ENCODE measurements at regions not wholly inside any gene's neighbourhood (a gene's known extent, or its start where the extent isn't known, plus 50 kb on each side); places are given as distances from the start of the nearest gene placed in this dataset.

GRCh38 chr10:78873413-78873812 lies 195.4 kb upstream of the ZMIZ1 start:
- no peak for DNase-seq

- DNase-seq = no peak
Observed at GRCh38 chr10:78875331-78875877, 193.4 kb upstream of the ZMIZ1 start.

- no peak for DNase-seq
Observed at GRCh38 chr10:78875932-78876331, 192.8 kb upstream of the ZMIZ1 start.

- DNase-seq = no peak
Observed at GRCh38 chr10:78876449-78876848, 192.3 kb upstream of the ZMIZ1 start.

GRCh38 chr10:78879621-78880020 lies 189.1 kb upstream of the ZMIZ1 start:
- DNase-seq = no peak

GRCh38 chr10:78886129-78886528 lies 182.6 kb upstream of the ZMIZ1 start:
- no peak for DNase-seq

- no peak for DNase-seq
Observed at GRCh38 chr10:78889536-78890063, 179.2 kb upstream of the ZMIZ1 start.

GRCh38 chr10:78890506-78890905 lies 178.3 kb upstream of the ZMIZ1 start:
- DNase-seq = no peak

- DNase-seq = no peak
Observed at GRCh38 chr10:78891741-78892140, 177.0 kb upstream of the ZMIZ1 start.

GRCh38 chr10:78892338-78893176 lies 176.2 kb upstream of the ZMIZ1 start:
- DNase-seq = no peak

- no peak for DNase-seq
Observed at GRCh38 chr10:78893217-78893616, 175.5 kb upstream of the ZMIZ1 start.

GRCh38 chr10:78894089-78894840 lies 174.5 kb upstream of the ZMIZ1 start:
- no peak for DNase-seq

GRCh38 chr10:78894841-78895195 lies 173.9 kb upstream of the ZMIZ1 start:
- DNase-seq = no peak

- no peak for DNase-seq
Observed at GRCh38 chr10:78895469-78895868, 173.3 kb upstream of the ZMIZ1 start.

- no peak for DNase-seq
Observed at GRCh38 chr10:78896159-78896928, 172.4 kb upstream of the ZMIZ1 start.

- DNase-seq = no peak
Observed at GRCh38 chr10:78898341-78899097, 170.2 kb upstream of the ZMIZ1 start.

GRCh38 chr10:78899098-78899754 lies 169.5 kb upstream of the ZMIZ1 start:
- no peak for DNase-seq

GRCh38 chr10:78899996-78900714 lies 168.6 kb upstream of the ZMIZ1 start:
- no peak for DNase-seq

GRCh38 chr10:78900715-78901430 lies 167.9 kb upstream of the ZMIZ1 start:
- DNase-seq = no peak

- DNase-seq = no peak
Observed at GRCh38 chr10:78901694-78902093, 167.1 kb upstream of the ZMIZ1 start.
